Keratinocyte (primary cell): ENCODE measurements at regions not wholly inside any gene's neighbourhood (a gene's known extent, or its start where the extent isn't known, plus 50 kb on each side); places are given as distances from the start of the nearest gene placed in this dataset.

ENCODE experiments used
- DNase-seq: peaks from one replicate; pipeline ENCODE4 v3.0.0-alpha.2; 2011; ENCODE audit warnings: low read depth, missing footprints, low spot score
- FAIRE-seq: peaks from 2 replicates; lab custom pipeline; 2011; peaks lifted over from hg19 to GRCh38; lab: Jason Lieb, UNC
- H2AFZ ChIP-seq: 2 replicates; pipeline ENCODE4 v1.6.0; 2012; ENCODE audit warnings: low read length, control low read depth, inconsistent platforms; ENCODE audit not compliant: control insufficient read depth
- H3K27ac ChIP-seq: 2 replicates; pipeline ENCODE4 v1.5.1; 2011; ENCODE audit warnings: low read length; ENCODE audit not compliant: control insufficient read depth, insufficient read depth
- H3K27me3 ChIP-seq: 3 replicates; pipeline ENCODE4 v1.6.0; 2011; ENCODE audit warnings: low read length; ENCODE audit not compliant: control insufficient read depth, insufficient read depth; ENCODE audit errors: extremely low read depth
- H3K36me3 ChIP-seq, 2 experiments: 2 replicates in 1 of 2; 3 replicates in 1 of 2; pipeline ENCODE4 v1.5.1; 2011; ENCODE audit warnings: low read length in 2 of 2, mild to moderate bottlenecking in 1 of 2; ENCODE audit not compliant: control insufficient read depth in 2 of 2, insufficient read depth in 2 of 2; ENCODE audit errors: extremely low read depth in 1 of 2
- H3K4me1 ChIP-seq: 3 replicates; pipeline ENCODE4 v1.5.1; 2011; ENCODE audit warnings: low read length; ENCODE audit not compliant: control insufficient read depth, insufficient read depth; ENCODE audit errors: extremely low read depth
- H3K4me2 ChIP-seq: 3 replicates; pipeline ENCODE4 v1.6.0; 2011; ENCODE audit warnings: low read depth, low read length; ENCODE audit not compliant: control insufficient read depth, insufficient read depth; ENCODE audit errors: extremely low read depth
- H3K4me3 ChIP-seq, 3 experiments: fragments of 200-600 bp in 1 of 3; sonication (generic) in 1 of 3; 2 replicates in 2 of 3; 3 replicates in 1 of 3; pipeline ENCODE4 v1.5.1; 2011 to 2016; ENCODE audit warnings: low read length in 3 of 3, mild to moderate bottlenecking in 3 of 3, control low read depth in 2 of 3, inconsistent platforms in 1 of 3, low read depth in 1 of 3, mixed read lengths in 1 of 3, mixed run types in 1 of 3, moderate library complexity in 1 of 3; ENCODE audit not compliant: control insufficient read depth in 2 of 3, insufficient read depth in 2 of 3; ENCODE audit errors: extremely low read depth in 1 of 3
- H3K79me2 ChIP-seq: 2 replicates; pipeline ENCODE4 v1.6.0; 2012; ENCODE audit warnings: low read length; ENCODE audit not compliant: control insufficient read depth, insufficient read depth
- H3K9ac ChIP-seq: 3 replicates; pipeline ENCODE4 v1.6.0; 2011; ENCODE audit warnings: low read length; ENCODE audit not compliant: control insufficient read depth, insufficient read depth; ENCODE audit errors: extremely low read depth
- H3K9me1 ChIP-seq: 3 replicates; pipeline ENCODE4 v1.6.0; 2011; ENCODE audit warnings: low read length; ENCODE audit not compliant: control insufficient read depth, insufficient read depth; ENCODE audit errors: extremely low read depth
- H3K9me3 ChIP-seq: 2 replicates; pipeline ENCODE4 v1.5.1; 2012; ENCODE audit warnings: low read depth, low read length; ENCODE audit not compliant: control insufficient read depth
- H4K20me1 ChIP-seq: 3 replicates; pipeline ENCODE4 v1.6.0; 2011; ENCODE audit warnings: low read length; ENCODE audit not compliant: control insufficient read depth, insufficient read depth; ENCODE audit errors: extremely low read depth
- CTCF ChIP-seq, 3 experiments: IDR thresholded peaks in 1 of 3; conservative IDR thresholded peaks in 1 of 3; optimal IDR thresholded peaks in 1 of 3; 2 replicates in 2 of 3; 3 replicates in 1 of 3; pipeline versions ENCODE3 to v1.5.1; 2011; ENCODE audit warnings: low read length in 3 of 3, mild to moderate bottlenecking in 3 of 3, moderate library complexity in 2 of 3, control low read depth in 1 of 3, inconsistent platforms in 1 of 3; ENCODE audit not compliant: insufficient read depth in 2 of 3; ENCODE audit errors: extremely low read depth in 1 of 3
- EZH2 ChIP-seq: IDR thresholded peaks from one replicate; pipeline ENCODE4 v1.6.1; 2012; ENCODE audit warnings: inconsistent platforms, mild to moderate bottlenecking, low read length, moderate library complexity
- dilution Hi-C: fragments of 300-500 bp; cut with MboI; formaldehyde crosslinking; loops from one replicate; pipeline ENCODE4 v1.7.0; 2020; ENCODE audit warnings: low sequenced_read_pairs; ENCODE audit not compliant: extremely low pct_ligation_motif_present

DNA sequence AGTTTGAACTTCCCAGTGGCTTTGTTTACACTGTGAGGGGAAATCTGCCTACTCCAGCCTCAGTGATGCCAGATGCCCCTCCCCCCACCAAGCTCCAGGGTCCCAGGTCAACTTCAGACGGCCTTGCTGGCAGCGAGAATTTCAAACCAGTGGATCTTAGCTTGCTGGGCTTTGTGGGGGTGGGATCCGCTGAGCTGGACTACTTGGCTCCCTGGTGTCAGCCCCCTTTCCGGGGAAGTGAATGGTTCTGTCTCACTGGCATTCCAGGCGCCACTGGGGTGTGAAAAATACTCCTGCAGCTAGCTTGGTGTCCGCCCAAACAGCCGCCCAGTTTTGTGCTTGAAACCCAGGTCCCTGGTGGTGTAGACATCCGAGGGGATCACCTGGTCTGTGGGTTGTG lies 70.0 kb upstream of the NEUROD1 start:
- Histone ChIP-seq H3K9ac (no peak overlapping the region), H3K4me3 (no peak overlapping the region), H3K4me1 (no peaks in the 10 kb centered on the region), H4K20me1 (no peaks in the 10 kb centered on the region), H3K9me3 (peaks cover 2% of the 10 kb centered on the region), H2AFZ (no peak overlapping the region), H3K36me3 (no peaks in the 10 kb centered on the region), H3K4me2 (no peak overlapping the region), H3K27ac (no peak overlapping the region), H3K9me1 (no peaks in the 10 kb centered on the region), H3K27me3 (no peaks in the 10 kb centered on the region), H3K79me2 (no peaks in the 10 kb centered on the region)
- no peak for FAIRE-seq
- dilution Hi-C loops: no loop called here
- TF ChIP-seq CTCF (optimal IDR thresholded peaks at IDR 0.05 in 1 of 3, IDR thresholded peaks at IDR 0.05 in 1 of 3, conservative IDR thresholded peaks at IDR 0.05 in 1 of 3; ENCODE audit: extremely low read depth in 1 of 3, insufficient read depth in 2 of 3, low read length in 3 of 3) (no peak), EZH2 (no peak)
- DNase-seq: no peak

- Histone ChIP-seq H3K9me1 (no peaks in the 10 kb centered on the region), H2AFZ (no peak overlapping the region), H3K4me1 (no peaks in the 10 kb centered on the region), H3K36me3 (no peaks in the 10 kb centered on the region), H3K79me2 (no peaks in the 10 kb centered on the region), H3K4me2 (no peak overlapping the region), H3K4me3 (no peak overlapping the region), H4K20me1 (no peaks in the 10 kb centered on the region), H3K27ac (no peak overlapping the region), H3K9me3 (peaks cover 2% of the 10 kb centered on the region), H3K27me3 (no peaks in the 10 kb centered on the region), H3K9ac (no peak overlapping the region)
- FAIRE-seq (no peak), DNase-seq (no peak)
- dilution Hi-C loops: no loop called here
- no peak for TF ChIP-seq EZH2
- no peak for TF ChIP-seq CTCF (optimal IDR thresholded peaks at IDR 0.05 in 1 of 3, IDR thresholded peaks at IDR 0.05 in 1 of 3, conservative IDR thresholded peaks at IDR 0.05 in 1 of 3; ENCODE audit: extremely low read depth in 1 of 3, insufficient read depth in 2 of 3, low read length in 3 of 3)
These were observed 71.1 kb upstream of the NEUROD1 start for GRCh38 chr2:181751266-181752030.
